ENCODE measurements at regions not wholly inside any gene's neighbourhood (a gene's known extent, or its start where the extent isn't known, plus 50 kb on each side); places are given as distances from the start of the nearest gene placed in this dataset.

DNA sequence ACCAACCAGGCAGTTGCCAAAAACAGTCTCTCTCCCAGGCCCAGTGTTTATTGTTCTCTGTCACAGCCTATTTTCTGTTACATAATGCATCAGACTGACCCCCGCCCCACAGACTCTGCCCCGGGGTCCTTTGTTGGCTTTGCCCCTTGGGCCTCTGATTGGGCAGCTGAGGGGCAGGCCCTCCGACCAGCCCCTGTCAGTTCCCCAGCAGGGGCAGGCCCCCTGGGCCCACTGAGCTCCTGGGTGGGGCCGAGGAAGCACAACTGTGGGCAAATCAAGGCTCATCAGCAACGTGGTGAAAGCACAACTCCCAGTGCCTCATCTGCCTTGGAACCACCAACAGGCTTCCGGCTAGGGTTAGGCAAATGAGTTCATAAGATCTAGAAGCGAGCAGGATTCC lies 160.1 kb upstream of the MYCN start:
- Histone ChIP-seq H4K20me1 (ENCODE audit: insufficient read depth, low read length) (no peaks in the 10 kb centered on the region), H3K79me2 (ENCODE audit: insufficient read depth, low read length) (no peaks in the 10 kb centered on the region), H3K4me3 (ENCODE audit: low read depth in 1 of 2, low read length in 2 of 2) (no peak overlapping the region), H3K27ac (ENCODE audit: low read length) (no peak overlapping the region), H3K27me3 (ENCODE audit: insufficient read depth, low read length, poor library complexity) (no peaks in the 10 kb centered on the region), H2AFZ (ENCODE audit: low read depth, low read length) (no peak overlapping the region), H3K9me3 (ENCODE audit: insufficient read depth, low read length, severe bottlenecking) (no peaks in the 10 kb centered on the region), H3K4me2 (ENCODE audit: insufficient read depth, low read length) (no peak overlapping the region), H3K36me3 (ENCODE audit: insufficient read depth, low read length) (no peaks in the 10 kb centered on the region), H3K9ac (ENCODE audit: low read depth, low read length) (no peak overlapping the region), H3K4me1 (ENCODE audit: insufficient read depth, low read length) (no peaks in the 10 kb centered on the region)
- no peak for ATAC-seq (ENCODE audit: insufficient read depth, low read depth)
- TF ChIP-seq, protein P1, sequence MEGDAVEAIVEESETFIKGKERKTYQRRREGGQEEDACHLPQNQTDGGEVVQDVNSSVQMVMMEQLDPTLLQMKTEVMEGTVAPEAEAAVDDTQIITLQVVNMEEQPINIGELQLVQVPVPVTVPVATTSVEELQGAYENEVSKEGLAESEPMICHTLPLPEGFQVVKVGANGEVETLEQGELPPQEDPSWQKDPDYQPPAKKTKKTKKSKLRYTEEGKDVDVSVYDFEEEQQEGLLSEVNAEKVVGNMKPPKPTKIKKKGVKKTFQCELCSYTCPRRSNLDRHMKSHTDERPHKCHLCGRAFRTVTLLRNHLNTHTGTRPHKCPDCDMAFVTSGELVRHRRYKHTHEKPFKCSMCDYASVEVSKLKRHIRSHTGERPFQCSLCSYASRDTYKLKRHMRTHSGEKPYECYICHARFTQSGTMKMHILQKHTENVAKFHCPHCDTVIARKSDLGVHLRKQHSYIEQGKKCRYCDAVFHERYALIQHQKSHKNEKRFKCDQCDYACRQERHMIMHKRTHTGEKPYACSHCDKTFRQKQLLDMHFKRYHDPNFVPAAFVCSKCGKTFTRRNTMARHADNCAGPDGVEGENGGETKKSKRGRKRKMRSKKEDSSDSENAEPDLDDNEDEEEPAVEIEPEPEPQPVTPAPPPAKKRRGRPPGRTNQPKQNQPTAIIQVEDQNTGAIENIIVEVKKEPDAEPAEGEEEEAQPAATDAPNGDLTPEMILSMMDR (IDR thresholded peaks at IDR 0.05; ENCODE audit: borderline replicate concordance, extremely low read depth, low read length, poor library complexity, severe bottlenecking) = no peak
- no peak for TF ChIP-seq EZH2 (IDR thresholded peaks at IDR 0.05; ENCODE audit: borderline replicate concordance, low read depth, low read length, severe bottlenecking)
- DNase-seq = no peak

DNA sequence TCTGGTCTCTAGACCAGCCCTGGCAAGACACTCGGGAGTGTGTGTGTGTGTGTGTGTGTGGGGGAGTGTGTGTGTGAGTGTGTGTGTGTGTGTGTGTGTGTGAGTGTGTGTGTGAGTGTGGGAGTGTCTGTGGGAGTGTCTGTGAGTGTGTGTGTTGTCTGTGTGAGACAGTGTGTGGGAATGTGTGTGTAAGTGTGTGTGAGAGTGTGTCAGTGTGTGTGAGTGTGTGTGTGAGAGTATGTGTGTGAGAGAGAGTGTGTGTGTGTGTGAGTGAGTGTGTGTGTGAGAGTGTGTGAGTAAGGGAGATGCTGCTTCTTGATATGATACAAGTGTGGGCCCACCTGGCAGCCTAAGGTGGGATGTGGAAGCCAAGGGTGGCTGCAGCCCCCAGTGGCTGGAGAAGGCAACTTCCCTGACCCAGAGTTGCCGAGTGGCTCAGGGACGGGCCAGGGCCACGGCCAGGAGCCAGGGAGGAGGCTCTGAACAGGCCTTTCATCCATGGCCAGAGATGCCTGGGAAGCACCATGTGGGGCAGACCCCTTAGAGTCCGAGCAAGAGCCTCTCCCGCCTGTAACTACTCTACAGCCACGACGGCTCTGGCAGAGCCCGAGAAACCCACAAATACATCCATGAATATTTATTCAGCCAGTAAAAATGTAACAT lies 159.3 kb upstream of the MYCN start:
- ATAC-seq (ENCODE audit: insufficient read depth, low read depth) = no peak
- TF ChIP-seq, protein P1 (IDR thresholded peaks at IDR 0.05; ENCODE audit: borderline replicate concordance, extremely low read depth, low read length, poor library complexity, severe bottlenecking) = no peak
- TF ChIP-seq EZH2 (IDR thresholded peaks at IDR 0.05; ENCODE audit: borderline replicate concordance, low read depth, low read length, severe bottlenecking) = no peak
- Histone ChIP-seq H3K27me3 (ENCODE audit: insufficient read depth, low read length, poor library complexity) (no peaks in the 10 kb centered on the region), H3K9ac (ENCODE audit: low read depth, low read length) (no peak overlapping the region), H3K4me3 (ENCODE audit: low read depth in 1 of 2, low read length in 2 of 2) (no peak overlapping the region), H4K20me1 (ENCODE audit: insufficient read depth, low read length) (no peaks in the 10 kb centered on the region), H2AFZ (ENCODE audit: low read depth, low read length) (no peak overlapping the region), H3K4me1 (ENCODE audit: insufficient read depth, low read length) (no peaks in the 10 kb centered on the region), H3K4me2 (ENCODE audit: insufficient read depth, low read length) (no peak overlapping the region), H3K36me3 (ENCODE audit: insufficient read depth, low read length) (no peaks in the 10 kb centered on the region), H3K79me2 (ENCODE audit: insufficient read depth, low read length) (no peaks in the 10 kb centered on the region), H3K27ac (ENCODE audit: low read length) (no peak overlapping the region), H3K9me3 (ENCODE audit: insufficient read depth, low read length, severe bottlenecking) (no peaks in the 10 kb centered on the region)
- no peak for DNase-seq

DNA sequence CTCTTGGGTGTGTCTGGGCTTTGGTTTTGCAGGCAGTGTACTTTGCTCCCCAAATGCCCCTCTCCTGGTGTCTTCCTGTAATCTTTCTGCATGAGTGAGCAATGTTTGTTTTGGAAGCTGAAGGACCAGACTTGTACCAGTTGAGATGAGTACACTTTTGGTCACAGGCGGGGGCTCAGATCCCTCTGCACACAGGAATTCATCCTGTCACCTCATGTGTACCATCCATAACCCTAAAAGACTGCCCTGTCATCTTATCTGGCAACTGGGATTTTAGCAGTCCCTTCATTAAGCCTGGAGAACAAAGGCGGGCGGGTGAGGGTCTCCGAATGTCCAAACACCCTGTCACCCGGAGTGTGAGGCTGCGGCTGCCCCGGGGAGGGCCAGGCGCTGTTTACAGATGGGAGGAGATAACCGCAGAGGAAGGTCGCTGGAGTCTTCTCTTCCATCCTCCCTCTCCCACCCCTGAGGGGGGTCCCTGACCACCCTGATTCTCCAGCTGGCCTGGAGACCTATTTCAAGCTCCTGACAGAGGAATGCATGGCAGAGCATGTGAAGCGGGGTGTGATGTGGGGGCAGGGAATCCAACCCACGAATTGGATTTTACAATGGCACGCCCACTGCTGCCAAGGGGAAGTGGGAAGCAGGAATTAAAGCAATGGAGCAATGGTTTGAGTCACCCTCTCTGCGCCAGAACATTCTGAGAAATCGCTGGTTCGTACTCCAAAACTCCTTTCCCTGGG lies 158.2 kb upstream of the MYCN start:
- H3K4me2 ChIP-seq (ENCODE audit: insufficient read depth, low read length) = no peak overlapping the region
- no peak for ATAC-seq (ENCODE audit: insufficient read depth, low read depth)
- H3K79me2 ChIP-seq (ENCODE audit: insufficient read depth, low read length) = no peaks in the 10 kb centered on the region
- no peak overlapping the region for H2AFZ ChIP-seq (ENCODE audit: low read depth, low read length)
- no peaks in the 10 kb centered on the region for H3K27me3 ChIP-seq (ENCODE audit: insufficient read depth, low read length, poor library complexity)
- H3K4me3 ChIP-seq (ENCODE audit: low read depth in 1 of 2, low read length in 2 of 2) = no peak overlapping the region
- H3K9me3 ChIP-seq (ENCODE audit: insufficient read depth, low read length, severe bottlenecking) = no peaks in the 10 kb centered on the region
- H3K9ac ChIP-seq (ENCODE audit: low read depth, low read length) = no peak overlapping the region
- DNase-seq = no peak
- no peaks in the 10 kb centered on the region for H4K20me1 ChIP-seq (ENCODE audit: insufficient read depth, low read length)
- no peaks in the 10 kb centered on the region for H3K4me1 ChIP-seq (ENCODE audit: insufficient read depth, low read length)
- TF ChIP-seq, protein P1 (IDR thresholded peaks at IDR 0.05; ENCODE audit: borderline replicate concordance, extremely low read depth, low read length, poor library complexity, severe bottlenecking) = no peak
- TF ChIP-seq EZH2 (IDR thresholded peaks at IDR 0.05; ENCODE audit: borderline replicate concordance, low read depth, low read length, severe bottlenecking) = no peak
- no peaks in the 10 kb centered on the region for H3K36me3 ChIP-seq (ENCODE audit: insufficient read depth, low read length)
- no peak overlapping the region for H3K27ac ChIP-seq (ENCODE audit: low read length)

Measured in DND-41 (cell line).